ENCODE measurements at regions not wholly inside any gene's neighbourhood (a gene's known extent, or its start where the extent isn't known, plus 50 kb on each side); places are given as distances from the start of the nearest gene placed in this dataset.

DNA sequence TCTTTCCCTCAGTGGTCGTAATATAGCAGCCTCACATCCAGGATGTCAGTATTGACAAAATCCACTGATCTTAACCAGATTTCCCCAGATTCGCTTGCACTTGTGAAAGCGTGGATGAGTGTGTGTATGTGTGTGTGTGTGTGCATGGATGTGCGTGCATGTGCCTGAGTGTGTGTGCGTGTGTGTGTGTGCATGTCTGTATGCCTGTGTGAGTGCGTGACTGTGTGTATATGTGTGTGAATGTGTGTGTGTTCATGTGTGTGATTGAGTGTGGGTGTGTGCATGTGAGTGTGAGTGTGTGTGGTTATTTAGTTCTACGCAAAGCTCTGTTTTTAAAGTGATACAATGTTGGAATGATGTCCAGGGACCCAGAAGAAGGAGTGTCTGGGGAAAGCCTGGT, 723.2 kb downstream of the BRD1 start:
- TF ChIP-seq, protein P1, sequence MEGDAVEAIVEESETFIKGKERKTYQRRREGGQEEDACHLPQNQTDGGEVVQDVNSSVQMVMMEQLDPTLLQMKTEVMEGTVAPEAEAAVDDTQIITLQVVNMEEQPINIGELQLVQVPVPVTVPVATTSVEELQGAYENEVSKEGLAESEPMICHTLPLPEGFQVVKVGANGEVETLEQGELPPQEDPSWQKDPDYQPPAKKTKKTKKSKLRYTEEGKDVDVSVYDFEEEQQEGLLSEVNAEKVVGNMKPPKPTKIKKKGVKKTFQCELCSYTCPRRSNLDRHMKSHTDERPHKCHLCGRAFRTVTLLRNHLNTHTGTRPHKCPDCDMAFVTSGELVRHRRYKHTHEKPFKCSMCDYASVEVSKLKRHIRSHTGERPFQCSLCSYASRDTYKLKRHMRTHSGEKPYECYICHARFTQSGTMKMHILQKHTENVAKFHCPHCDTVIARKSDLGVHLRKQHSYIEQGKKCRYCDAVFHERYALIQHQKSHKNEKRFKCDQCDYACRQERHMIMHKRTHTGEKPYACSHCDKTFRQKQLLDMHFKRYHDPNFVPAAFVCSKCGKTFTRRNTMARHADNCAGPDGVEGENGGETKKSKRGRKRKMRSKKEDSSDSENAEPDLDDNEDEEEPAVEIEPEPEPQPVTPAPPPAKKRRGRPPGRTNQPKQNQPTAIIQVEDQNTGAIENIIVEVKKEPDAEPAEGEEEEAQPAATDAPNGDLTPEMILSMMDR (IDR thresholded peaks at IDR 0.05; ENCODE audit: insufficient read depth, low read length), result no peak
- no peak for TF ChIP-seq POLR2AphosphoS5 (IDR thresholded peaks at IDR 0.05; ENCODE audit: low read depth)

Data from HL-60 (cell line).